HG03280 (cell line): ENCODE measurements at regions not wholly inside any gene's neighbourhood (a gene's known extent, or its start where the extent isn't known, plus 50 kb on each side); places are given as distances from the start of the nearest gene placed in this dataset.
"Not testable (repeated sequence)": the region's sequence is repeated elsewhere in the genome, so short reads cannot be mapped to it uniquely, and the experiment has no call there.

Experiments
- ATAC-seq: cut with Tn5 transposase; IDR thresholded peaks from one replicate; pipeline ENCODE4 v1.9.1; 2021; ENCODE audit warnings: mild to moderate bottlenecking, moderate library complexity; ENCODE audit not compliant: unreplicated experiment

DNA sequence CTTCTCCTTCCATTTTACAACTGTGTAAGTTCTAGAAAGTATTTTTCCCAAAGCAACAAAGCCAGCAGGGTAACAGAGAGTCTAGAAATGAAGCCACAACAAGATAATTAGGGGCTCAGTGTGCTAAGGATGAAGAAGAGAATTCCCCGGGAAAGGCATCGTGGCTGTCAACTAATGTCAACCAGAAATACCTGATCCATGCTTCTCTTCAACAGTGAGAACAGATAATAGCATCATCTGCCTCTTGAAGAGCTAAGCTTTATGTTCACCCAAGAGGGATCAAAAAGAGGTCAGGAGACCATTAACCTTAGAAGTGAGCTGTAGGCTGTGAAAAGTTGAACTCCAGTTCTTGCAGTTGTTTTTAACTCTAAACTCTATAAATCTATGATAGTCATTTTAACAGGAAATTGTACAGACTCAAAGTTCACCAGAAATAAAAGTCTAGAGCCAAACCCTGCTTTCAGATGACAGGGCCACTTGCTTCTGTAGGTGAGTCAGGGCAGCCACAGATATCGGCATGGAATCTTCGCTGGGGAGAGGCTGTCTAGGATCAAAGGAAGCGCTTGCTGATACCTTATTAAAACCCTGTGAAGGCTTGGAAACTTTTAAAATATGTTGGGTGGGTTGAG lies 540.7 kb upstream of the ID2 start:
- ATAC-seq, result no peak

GRCh38 chr2:8141780-8142179 lies 540.1 kb upstream of the ID2 start:
- ATAC-seq, result no peak

DNA sequence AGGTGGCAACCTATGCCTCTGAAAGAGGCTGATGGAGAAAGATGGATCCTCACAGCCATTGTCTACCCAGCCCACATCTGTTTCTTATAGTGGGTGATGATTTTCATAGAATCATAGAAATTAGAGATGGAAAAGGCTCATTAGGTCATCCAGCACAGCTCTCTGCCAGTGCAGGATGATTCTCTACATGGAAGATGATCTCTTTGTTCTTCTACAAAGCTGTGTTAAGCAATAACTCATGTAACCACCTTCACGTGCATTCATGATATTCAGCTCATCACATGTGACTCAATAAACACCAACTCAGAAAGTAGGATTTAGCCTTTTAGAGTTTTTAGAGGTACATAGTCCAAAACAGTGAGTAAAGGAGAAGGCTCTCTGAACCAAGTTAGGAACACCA lies 539.4 kb upstream of the ID2 start:
- no peak for ATAC-seq

DNA sequence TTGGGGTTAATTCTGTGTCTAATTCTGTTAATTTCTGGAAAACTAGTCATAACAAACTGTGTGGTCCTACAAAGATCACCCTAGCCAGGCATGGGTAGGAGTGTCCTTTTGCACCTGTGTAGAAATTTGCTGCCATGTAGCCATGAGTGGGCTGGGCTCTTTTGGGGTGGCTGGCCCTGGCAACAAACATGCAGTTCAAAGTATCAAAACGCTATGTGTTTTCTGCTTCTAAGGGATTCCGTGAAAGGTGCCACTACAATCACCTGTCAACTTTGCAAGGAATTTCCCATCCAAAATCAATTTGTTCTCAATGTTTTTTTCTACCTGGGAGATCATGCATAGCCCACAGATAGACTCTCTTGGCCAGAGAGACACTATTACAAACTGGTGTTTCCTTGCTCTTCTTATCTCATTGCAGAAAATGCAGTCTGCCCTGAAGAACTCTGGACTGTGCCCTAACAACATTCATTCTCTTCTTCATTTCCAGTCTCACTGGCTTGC lies 537.7 kb upstream of the ID2 start:
- ATAC-seq, result no peak

GRCh38 chr2:8144785-8145184 lies 537.1 kb upstream of the ID2 start:
- no peak for ATAC-seq

GRCh38 chr2:8145375-8145774 lies 536.5 kb upstream of the ID2 start:
- ATAC-seq, result not testable (repeated sequence)

GRCh38 chr2:8146132-8147005 lies 535.5 kb upstream of the ID2 start:
- no peak for ATAC-seq

DNA sequence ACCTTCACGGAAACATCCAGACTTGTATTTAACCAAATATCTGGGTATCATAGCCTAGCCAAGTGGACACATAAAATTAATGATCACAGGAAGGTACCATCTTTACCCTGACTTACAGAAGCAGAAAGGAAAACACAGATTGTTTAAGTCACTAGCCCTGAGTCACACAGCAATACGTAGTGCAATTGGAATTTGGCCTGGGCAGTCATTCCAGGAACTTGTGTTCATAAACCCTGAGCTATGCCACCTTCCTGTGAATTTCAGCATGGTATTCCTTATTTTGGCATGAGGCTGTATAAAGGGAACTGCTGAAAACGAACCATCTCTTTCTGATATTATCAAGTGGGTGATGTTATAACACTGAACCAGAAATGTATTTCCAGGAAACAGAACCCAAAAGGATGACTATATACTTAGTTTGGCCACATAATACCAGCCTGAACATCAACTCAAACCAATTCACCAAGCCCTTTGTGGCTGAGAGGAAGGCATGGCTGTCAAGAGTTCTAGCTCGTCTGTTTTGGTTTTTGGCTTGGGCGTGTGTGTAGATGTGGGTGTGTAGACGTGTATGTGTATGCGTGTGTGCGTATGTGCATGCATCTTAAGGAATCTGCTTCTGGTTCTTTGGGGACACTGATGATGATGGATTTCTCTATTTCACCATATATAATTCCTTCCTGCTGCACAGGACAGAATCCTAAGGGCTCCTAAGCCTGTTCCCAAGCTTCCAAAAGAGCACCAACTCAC lies 533.4 kb upstream of the ID2 start:
- ATAC-seq, result no peak

DNA sequence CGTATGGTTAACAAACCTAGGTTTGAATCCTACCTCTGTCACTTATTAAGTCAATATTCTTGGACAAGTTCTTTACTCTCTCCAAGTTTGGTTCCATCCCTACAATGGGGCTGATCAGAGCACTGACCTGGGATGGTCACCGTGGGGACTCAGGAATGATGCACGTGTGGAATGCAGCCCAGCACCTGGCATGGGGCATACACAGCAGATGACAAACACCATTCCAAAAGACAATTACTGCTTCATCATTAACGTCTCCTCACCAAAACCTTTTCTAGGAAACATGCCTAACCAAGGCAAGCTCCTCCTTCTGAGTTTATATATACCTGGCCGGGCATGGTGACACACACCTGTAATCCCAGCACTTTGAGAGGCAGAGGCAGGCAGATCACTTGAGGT lies 532.9 kb upstream of the ID2 start:
- ATAC-seq, result no peak

DNA sequence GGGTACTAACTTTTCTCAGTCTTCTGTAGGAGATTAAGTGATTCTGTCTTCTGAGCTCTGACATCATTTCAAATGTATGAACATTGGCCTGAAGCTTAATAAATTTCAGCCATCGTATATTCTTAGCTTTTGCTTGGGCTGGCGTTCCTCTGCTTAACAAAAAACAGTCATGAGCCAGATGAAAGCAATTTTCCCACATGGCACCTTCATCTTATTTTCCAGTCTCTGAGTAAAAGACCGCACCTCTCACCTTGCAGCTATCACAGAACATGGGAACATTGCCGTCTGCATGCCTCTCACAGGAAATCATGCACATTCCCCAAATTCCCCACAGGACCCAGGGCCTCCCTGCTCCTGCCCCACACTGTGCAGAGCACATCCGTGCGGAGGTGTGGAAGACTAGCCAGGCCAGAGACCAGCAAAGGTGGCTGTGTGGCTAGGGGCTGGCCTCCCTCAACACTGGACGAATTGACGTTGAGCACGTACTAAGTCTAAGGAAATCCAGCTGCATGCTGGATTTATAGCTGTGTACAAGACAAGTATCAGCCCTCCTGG lies 531.8 kb upstream of the ID2 start:
- no peak for ATAC-seq

- no peak for ATAC-seq
These were observed 530.0 kb upstream of the ID2 start for GRCh38 chr2:8151888-8152287.

DNA sequence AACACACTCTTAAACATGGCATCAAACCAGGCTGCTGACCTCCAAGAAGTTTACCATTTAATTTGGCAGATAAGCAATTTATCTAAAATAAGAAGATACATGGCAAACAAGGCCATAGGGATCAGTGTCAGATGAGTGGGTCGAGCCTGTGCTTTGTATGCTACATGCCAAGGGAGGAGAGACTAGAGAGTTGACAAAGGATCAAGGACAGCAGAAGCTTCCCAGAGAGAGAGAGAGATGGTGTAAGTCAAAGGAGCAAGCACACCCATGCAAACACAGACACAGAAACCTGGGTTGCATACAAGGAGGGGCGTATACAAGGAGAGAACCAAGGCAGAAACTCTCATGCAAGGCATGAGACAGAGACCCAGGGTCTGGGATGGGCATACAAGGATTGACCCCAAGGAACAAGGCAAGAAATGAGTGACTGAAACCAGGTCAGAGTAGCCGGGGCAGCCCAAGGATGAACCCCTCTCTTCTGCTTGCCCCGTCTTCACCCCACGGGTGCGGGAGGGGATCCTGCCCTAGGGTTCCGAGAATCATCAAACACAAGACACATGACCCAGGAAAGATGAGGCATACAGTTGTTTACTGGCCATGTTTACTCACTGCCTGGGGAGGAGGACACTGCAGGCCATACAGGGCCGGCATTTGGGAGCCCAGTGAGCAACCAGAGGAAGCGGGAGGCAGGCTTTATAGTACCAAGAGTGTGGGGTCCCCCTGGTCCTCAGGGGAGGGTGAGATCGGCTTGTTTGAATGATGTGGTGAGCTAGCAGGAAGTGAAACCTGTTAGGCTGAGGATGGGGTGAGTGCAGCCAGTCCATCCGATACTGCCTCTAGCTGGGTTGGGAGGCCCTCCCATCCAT lies 529.2 kb upstream of the ID2 start:
- peak; percentile 88 for ATAC-seq

DNA sequence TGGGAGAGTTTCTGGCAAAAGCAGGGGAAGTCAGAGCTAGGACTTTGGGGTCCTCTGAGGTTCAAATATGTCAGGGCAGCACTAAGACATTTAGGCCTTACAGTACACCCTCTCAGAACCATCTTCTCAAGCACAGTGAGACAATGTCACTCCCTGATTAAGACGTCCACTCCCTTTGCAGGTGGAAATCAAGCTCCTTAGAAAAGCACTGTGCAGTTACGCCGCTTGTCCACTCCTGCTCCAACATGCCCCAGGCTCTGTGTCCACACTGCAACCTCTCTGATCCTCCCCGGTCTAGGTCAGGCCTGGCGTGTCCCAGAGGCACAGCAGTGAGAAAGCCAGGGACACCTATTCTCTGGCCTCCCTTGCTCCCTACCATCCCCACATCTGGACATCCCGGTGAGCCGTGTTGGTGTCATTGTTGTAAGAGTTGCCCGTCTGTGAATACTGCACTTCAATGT lies 528.6 kb upstream of the ID2 start:
- ATAC-seq, result peak; percentile 13

- ATAC-seq, result no peak
These were observed 527.6 kb upstream of the ID2 start for GRCh38 chr2:8154270-8154669.

DNA sequence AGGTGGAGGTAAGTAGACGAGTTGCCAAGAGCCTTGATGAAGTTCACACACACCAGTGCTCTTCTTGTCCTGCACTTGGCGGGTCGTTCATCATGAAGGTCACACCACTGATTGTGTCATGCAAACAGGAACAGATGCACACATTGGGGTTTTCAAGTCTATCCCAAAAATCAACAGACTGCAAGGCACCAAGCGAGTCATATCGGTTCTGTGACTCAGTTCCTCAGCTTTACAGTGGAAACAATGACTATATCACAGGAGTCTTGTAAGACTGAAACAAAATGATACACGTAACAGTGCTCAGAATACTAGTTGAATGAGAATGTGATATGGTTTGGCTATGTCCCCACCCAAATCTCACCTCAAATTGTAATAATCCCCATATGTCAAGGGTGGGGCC lies 526.9 kb upstream of the ID2 start:
- ATAC-seq, result no peak

GRCh38 chr2:8157621-8158430 lies 524.0 kb upstream of the ID2 start:
- ATAC-seq, result no peak

DNA sequence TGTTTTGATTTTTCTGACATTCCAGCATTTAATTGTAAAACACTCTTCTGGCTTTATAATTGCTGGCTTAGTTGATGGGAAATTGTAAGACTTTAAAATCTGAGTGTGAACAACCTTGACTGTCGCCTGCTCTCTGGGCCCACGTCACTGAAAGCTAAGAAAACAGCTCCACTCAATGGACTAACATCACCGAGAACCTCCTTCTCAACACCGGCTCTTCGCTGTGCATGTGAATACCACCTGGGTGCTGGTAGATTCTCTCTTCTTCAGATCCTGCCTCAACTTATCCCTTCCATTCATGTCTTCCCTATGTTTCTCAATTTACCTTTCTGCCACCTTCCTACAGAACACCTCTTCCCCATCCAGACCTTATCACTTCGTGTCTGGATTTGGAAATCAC lies 523.1 kb upstream of the ID2 start:
- ATAC-seq, result no peak

DNA sequence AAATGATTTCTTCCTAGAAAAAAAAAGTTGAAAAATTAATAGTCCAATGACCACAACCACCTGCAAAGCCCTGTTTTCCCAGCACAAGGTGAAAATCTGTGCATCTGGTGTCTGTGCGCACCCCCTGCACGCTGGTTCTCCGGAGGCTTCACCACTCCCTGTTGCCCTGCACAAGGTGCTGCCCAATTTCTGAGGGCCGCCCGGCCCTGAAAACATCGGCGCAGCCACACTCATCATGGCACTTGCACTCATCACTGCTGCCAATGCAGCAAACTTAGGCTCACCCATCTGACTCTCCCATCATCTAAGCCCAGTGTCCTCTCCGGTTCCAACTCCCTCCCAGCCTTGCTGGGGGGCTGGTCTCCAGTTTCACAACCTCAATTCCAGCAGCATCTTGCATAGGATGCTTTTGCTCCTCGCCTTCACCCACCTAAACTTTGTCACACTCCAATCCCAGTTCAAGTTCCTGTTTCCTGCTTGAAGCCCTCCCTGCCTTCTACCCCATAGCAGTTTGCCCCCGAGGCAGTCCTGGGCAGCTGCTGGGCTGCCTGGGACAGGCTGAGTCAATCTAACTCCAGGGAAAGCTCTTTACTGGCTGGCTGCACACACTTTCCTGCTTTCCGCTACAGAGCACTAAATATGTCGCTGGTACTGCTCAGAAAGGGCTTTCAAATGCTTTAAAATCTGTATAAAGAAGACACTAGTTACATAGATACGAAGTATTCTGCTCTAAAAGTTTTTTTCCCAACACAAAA lies 522.5 kb upstream of the ID2 start:
- no peak for ATAC-seq
